ENCODE measurements at regions not wholly inside any gene's neighbourhood (a gene's known extent, or its start where the extent isn't known, plus 50 kb on each side); places are given as distances from the start of the nearest gene placed in this dataset.
"Not testable (repeated sequence)": the region's sequence is repeated elsewhere in the genome, so short reads cannot be mapped to it uniquely, and the experiment has no call there.

GRCh38 chr13:48873587-48873986 lies 102.1 kb upstream of the FNDC3A start:
- POLR2A ChIA-PET (ENCODE audit: low non-redundant PET): no interaction called here
- H3K27ac ChIP-seq: no peak overlapping the region
- no peak for TF ChIP-seq CTCF (conservative IDR thresholded peaks at IDR 0.05; ENCODE audit: low read depth)
- CTCF ChIA-PET: no interaction called here
- DNase-seq (ENCODE audit: low spot score): peak; percentile 26

- no peak for DNase-seq (ENCODE audit: low spot score)
- ChIA-PET POLR2A (ENCODE audit: low non-redundant PET) (no interaction called here), CTCF (no interaction called here)
- no peak overlapping the region for H3K27ac ChIP-seq
- TF ChIP-seq CTCF (conservative IDR thresholded peaks at IDR 0.05; ENCODE audit: low read depth): no peak
Observed at GRCh38 chr13:48874165-48874564, 101.5 kb upstream of the FNDC3A start.

GRCh38 chr13:48875047-48875446 lies 100.7 kb upstream of the FNDC3A start:
- no peak for DNase-seq (ENCODE audit: low spot score)
- H3K27ac ChIP-seq: no peak overlapping the region
- ChIA-PET POLR2A (ENCODE audit: low non-redundant PET) (no interaction called here), CTCF (no interaction called here)
- TF ChIP-seq CTCF (conservative IDR thresholded peaks at IDR 0.05; ENCODE audit: low read depth): no peak

GRCh38 chr13:48876289-48876688 lies 99.4 kb upstream of the FNDC3A start:
- CTCF ChIA-PET: no interaction called here
- TF ChIP-seq CTCF (conservative IDR thresholded peaks at IDR 0.05; ENCODE audit: low read depth): no peak

GRCh38 chr13:48879432-48879831 lies 96.3 kb upstream of the FNDC3A start:
- ChIA-PET POLR2A (ENCODE audit: low non-redundant PET) (no interaction called here), CTCF (interaction anchor here (0.6 kb wide), 2 partner anchors 461 to 940 kb away, joined by 3 to 4 read pairs; no protein-coding TSS in a partner anchor)
- H3K27ac ChIP-seq: no peak overlapping the region
- DNase-seq (ENCODE audit: low spot score): no peak
- TF ChIP-seq CTCF (conservative IDR thresholded peaks at IDR 0.05; ENCODE audit: low read depth): no peak

More at GRCh38 chr13:48876289-48876688, 99.4 kb upstream of the FNDC3A start:
- POLR2A ChIA-PET (ENCODE audit: low non-redundant PET): no interaction called here
- no peak overlapping the region for H3K27ac ChIP-seq
- DNase-seq (ENCODE audit: low spot score): no peak

GRCh38 chr13:48879854-48880253 lies 95.9 kb upstream of the FNDC3A start:
- DNase-seq (ENCODE audit: low spot score): no peak
- H3K27ac ChIP-seq: no peak overlapping the region
- CTCF ChIA-PET: interaction anchor here (0.6 kb wide), 1 partner anchor 940 kb away, joined by 3 read pairs; no protein-coding TSS in a partner anchor
- TF ChIP-seq CTCF (conservative IDR thresholded peaks at IDR 0.05; ENCODE audit: low read depth): no peak
- POLR2A ChIA-PET (ENCODE audit: low non-redundant PET): no interaction called here

GRCh38 chr13:48883786-48884185 lies 91.9 kb upstream of the FNDC3A start:
- DNase-seq (ENCODE audit: low spot score); H3K27ac ChIP-seq; CTCF ChIA-PET; POLR2A ChIA-PET (ENCODE audit: low non-redundant PET): not testable (repeated sequence)
